OCI-LY7 (cell line): ENCODE measurements at regions not wholly inside any gene's neighbourhood (a gene's known extent, or its start where the extent isn't known, plus 50 kb on each side); places are given as distances from the start of the nearest gene placed in this dataset.
"Not testable (repeated sequence)": the region's sequence is repeated elsewhere in the genome, so short reads cannot be mapped to it uniquely, and the experiment has no call there.

ENCODE experiments used
- BruUV-seq: library from RNA; stranded (reverse); fragments of 400-500 nt; replicated peaks from 2 replicates; lab custom pipeline; 2021; lab: Mats Ljungman, UMichigan
- CTCF ChIA-PET: fragments of 300-600 bp; sonication (Branson Sonifier 250); formaldehyde crosslinking; loops from one replicate; lab custom pipeline; 2022; ENCODE audit warnings: antibody characterized with exemption; ENCODE audit not compliant: unreplicated experiment; lab: Charles Lee
- POLR2A ChIA-PET: fragments of 300-600 bp; sonication (Branson Sonifier 250); formaldehyde crosslinking; loops from one replicate; lab custom pipeline; 2022; ENCODE audit warnings: antibody characterized with exemption; lab: Charles Lee
- DNase-seq: peaks from one replicate; pipeline ENCODE4 v3.0.0-alpha.2; 2015; ENCODE audit warnings: low spot score
- H2AFZ ChIP-seq: fragments of 200-600 bp; sonication (generic), shearing (Covaris generic); 2 replicates; pipeline ENCODE4 v1.6.1; 2014; ENCODE audit warnings: mild to moderate bottlenecking, antibody characterized with exemption, low read length, moderate library complexity
- H3K27ac ChIP-seq: fragments of 200-600 bp; sonication (generic); 2 replicates; pipeline ENCODE4 v1.5.1; 2014; ENCODE audit warnings: mixed run types, low read depth, mild to moderate bottlenecking, moderate library complexity, low read length, inconsistent platforms; ENCODE audit not compliant: poor library complexity, severe bottlenecking
- H3K36me3 ChIP-seq: fragments of 200-600 bp; sonication (generic); 2 replicates; pipeline ENCODE4 v1.6.1; 2014; ENCODE audit warnings: mild to moderate bottlenecking, antibody characterized with exemption, low read length, moderate library complexity, mixed read lengths; ENCODE audit not compliant: insufficient read depth
- H3K4me1 ChIP-seq: fragments of 200-600 bp; sonication (generic); 2 replicates; pipeline ENCODE4 v1.5.1; 2014; ENCODE audit warnings: mild to moderate bottlenecking, low read length; ENCODE audit not compliant: insufficient read depth, poor library complexity, severe bottlenecking
- H3K4me2 ChIP-seq: fragments of 200-600 bp; sonication (generic); 2 replicates; pipeline ENCODE4 v1.6.1; 2014; ENCODE audit warnings: mild to moderate bottlenecking, low read length
- H3K4me3 ChIP-seq: fragments of 200-600 bp; sonication (generic); 2 replicates; pipeline ENCODE4 v1.5.1; 2014; ENCODE audit warnings: mild to moderate bottlenecking, low read depth, low read length; ENCODE audit not compliant: poor library complexity, severe bottlenecking
- H3K79me2 ChIP-seq: fragments of 200-600 bp; sonication (generic); 2 replicates; pipeline ENCODE4 v1.6.1; 2016; ENCODE audit warnings: low read depth, mild to moderate bottlenecking, low read length, moderate library complexity, mixed read lengths; ENCODE audit not compliant: insufficient read depth
- H3K9me2 ChIP-seq: fragments of 200-600 bp; sonication (generic); 2 replicates; pipeline ENCODE4 v1.6.1; 2016; ENCODE audit warnings: mild to moderate bottlenecking, low read length, mixed read lengths; ENCODE audit not compliant: insufficient read depth
- H3K9me3 ChIP-seq: fragments of 200-600 bp; sonication (generic); 2 replicates; pipeline ENCODE4 v1.6.1; 2014; ENCODE audit warnings: mild to moderate bottlenecking, mixed run types, low read length, mixed read lengths
- H4K20me1 ChIP-seq: fragments of 200-600 bp; sonication (generic); 2 replicates; pipeline ENCODE4 v1.6.1; 2014; ENCODE audit warnings: mild to moderate bottlenecking, antibody characterized with exemption, low read length, moderate library complexity, mixed read lengths; ENCODE audit not compliant: insufficient read depth
- intact Hi-C: fragments of 100-400 bp; cut with micrococcal nuclease; formaldehyde crosslinking; loops from one replicate; pipeline ENCODE4 v1.10.0; 2022; ENCODE audit not compliant: unreplicated experiment

DNA sequence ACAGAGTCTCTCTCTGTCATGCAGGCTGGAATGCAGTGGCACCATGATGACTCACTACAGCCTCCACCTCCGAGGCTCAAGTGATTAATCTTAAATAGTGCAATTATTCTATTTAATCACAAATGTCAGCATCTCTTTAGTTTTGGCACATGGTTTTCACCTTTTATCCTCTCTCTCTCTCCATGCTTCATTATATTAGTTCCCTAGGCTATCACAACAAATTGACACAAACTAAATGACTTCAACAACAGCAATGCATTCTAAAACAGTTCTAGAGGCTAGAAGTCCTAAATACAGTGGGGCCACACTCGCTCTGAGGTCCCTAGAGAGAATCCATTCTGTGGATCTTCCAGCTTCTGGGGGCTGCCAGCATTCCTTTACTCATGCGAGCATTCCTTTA is 178.2 kb upstream of the ZNG1F start:
- H3K27ac ChIP-seq, H3K9me3 ChIP-seq, H3K9me2 ChIP-seq, H3K79me2 ChIP-seq, DNase-seq, H2AFZ ChIP-seq, H4K20me1 ChIP-seq, CTCF ChIA-PET, intact Hi-C loops, H3K4me2 ChIP-seq, H3K36me3 ChIP-seq, H3K4me1 ChIP-seq, POLR2A ChIA-PET, BruUV-seq, H3K4me3 ChIP-seq: not testable (repeated sequence)

DNA sequence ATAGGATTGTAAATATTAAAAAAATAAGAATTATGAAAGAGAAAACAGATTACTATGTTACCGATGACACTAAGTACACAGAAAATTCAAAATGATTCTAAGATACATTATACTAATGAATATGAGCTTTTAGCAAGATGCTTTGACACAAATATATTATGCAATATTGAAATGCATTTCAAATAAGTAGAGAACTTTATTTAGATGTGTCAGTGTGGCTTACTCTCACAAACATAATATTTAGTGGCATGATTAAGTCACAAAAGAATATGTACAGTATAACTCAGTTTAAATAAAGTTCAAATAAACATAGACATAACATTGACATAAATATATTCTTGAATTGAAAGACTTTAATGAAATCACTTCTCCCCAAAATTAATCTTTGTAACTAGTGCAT is 172.7 kb upstream of the ZNG1F start:
- H3K4me3 ChIP-seq, H3K9me2 ChIP-seq, intact Hi-C loops, H3K4me1 ChIP-seq, H3K36me3 ChIP-seq, H3K4me2 ChIP-seq, H2AFZ ChIP-seq, H3K79me2 ChIP-seq, DNase-seq, H4K20me1 ChIP-seq, BruUV-seq, CTCF ChIA-PET, H3K9me3 ChIP-seq, POLR2A ChIA-PET, H3K27ac ChIP-seq: not testable (repeated sequence)

GRCh38 chr9:41359116-41359515 is 170.0 kb upstream of the ZNG1F start:
- Histone ChIP-seq H3K4me2 (peak overlapping the region; percentile 30; the same call in 1 of the 2 replicates), H3K4me3 (peak overlapping the region; percentile 70)
- H2AFZ ChIP-seq, H3K4me1 ChIP-seq, POLR2A ChIA-PET, H4K20me1 ChIP-seq, H3K9me2 ChIP-seq, BruUV-seq, H3K36me3 ChIP-seq, H3K27ac ChIP-seq, H3K79me2 ChIP-seq, intact Hi-C loops, CTCF ChIA-PET, H3K9me3 ChIP-seq: not testable (repeated sequence)
- peak; percentile 18 for DNase-seq

DNA sequence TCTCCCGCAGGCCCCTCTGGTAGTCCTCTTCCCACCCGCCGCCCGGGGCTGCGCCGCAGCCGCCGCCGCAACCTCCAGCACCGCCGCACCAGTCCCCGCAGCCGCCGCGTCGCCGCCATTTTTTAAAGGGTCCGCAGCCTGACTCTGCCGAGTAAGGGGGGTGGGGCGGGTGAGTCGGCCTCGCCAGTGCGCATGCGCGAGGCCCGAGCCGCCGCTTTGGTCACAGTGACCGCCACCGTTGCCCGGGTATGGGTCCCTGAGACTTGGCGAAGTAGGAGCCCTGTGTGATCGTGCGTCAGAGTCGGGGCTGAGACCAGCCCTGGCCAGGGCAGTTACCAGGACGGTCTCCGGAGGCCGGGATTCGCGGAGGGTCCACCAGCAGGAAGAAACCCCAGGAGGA is 169.6 kb upstream of the ZNG1F start:
- H3K4me1 ChIP-seq, H4K20me1 ChIP-seq, H3K9me3 ChIP-seq, H3K79me2 ChIP-seq, H3K27ac ChIP-seq, BruUV-seq, POLR2A ChIA-PET, CTCF ChIA-PET, H2AFZ ChIP-seq, H3K36me3 ChIP-seq, intact Hi-C loops, H3K9me2 ChIP-seq: not testable (repeated sequence)
- DNase-seq = peak; percentile 68
- Histone ChIP-seq H3K4me2 (peak overlapping the region; percentile 30; the same call in 1 of the 2 replicates), H3K4me3 (peak overlapping the region; percentile 70)

GRCh38 chr9:41357918-41358404 is 168.8 kb upstream of the ZNG1F start:
- H3K9me2 ChIP-seq, H4K20me1 ChIP-seq, CTCF ChIA-PET, H2AFZ ChIP-seq, BruUV-seq, H3K36me3 ChIP-seq, H3K79me2 ChIP-seq, intact Hi-C loops, H3K4me1 ChIP-seq, POLR2A ChIA-PET, H3K9me3 ChIP-seq: not testable (repeated sequence)
- Histone ChIP-seq H3K4me3 (peak overlapping the region; percentile 70), H3K4me2 (peak overlapping the region; percentile 53), H3K27ac (peak overlapping the region; percentile 83)
- DNase-seq = peak; percentile 85

DNA sequence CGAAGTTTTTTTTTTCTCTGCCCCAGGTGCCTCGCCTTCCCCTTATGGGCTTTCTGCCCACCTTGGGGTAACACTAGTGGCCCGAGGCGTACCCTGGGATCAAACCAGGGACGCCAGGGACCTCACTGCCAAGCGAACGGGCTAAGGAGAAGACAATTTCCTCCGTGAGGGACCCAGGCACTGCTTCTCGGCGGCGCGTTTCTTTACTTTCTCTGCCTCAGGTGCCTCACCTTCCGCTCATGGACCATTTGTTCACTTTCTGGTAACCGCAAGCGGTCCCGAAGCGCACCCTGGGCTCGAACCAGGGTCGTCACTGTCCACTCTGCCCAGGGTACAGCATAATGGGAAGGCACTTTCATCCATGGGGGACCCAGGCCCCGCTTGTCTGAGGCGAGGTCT is 168.2 kb upstream of the ZNG1F start:
- H3K4me1 ChIP-seq, DNase-seq, intact Hi-C loops, H2AFZ ChIP-seq, H3K79me2 ChIP-seq, H3K36me3 ChIP-seq, H3K9me2 ChIP-seq, H3K9me3 ChIP-seq, CTCF ChIA-PET, H4K20me1 ChIP-seq, POLR2A ChIA-PET: not testable (repeated sequence)
- Histone ChIP-seq H3K4me2 (peak overlapping the region; percentile 53), H3K27ac (peak overlapping the region; percentile 83), H3K4me3 (peak overlapping the region; percentile 29)
- BruUV-seq = TSS peak; percentile 52
